Caco-2 (cell line): ENCODE measurements at regions not wholly inside any gene's neighbourhood (a gene's known extent, or its start where the extent isn't known, plus 50 kb on each side); places are given as distances from the start of the nearest gene placed in this dataset.

Experiments
- BruUV-seq: library from RNA; stranded (reverse); fragments of 400-500 nt; replicated peaks from 2 replicates; lab custom pipeline; 2021; lab: Mats Ljungman, UMichigan
- CTCF ChIA-PET: fragments of 300-600 bp; sonication (Branson Sonifier 250); formaldehyde crosslinking; loops from one replicate; lab custom pipeline; 2022; ENCODE audit warnings: antibody characterized with exemption; lab: Charles Lee
- POLR2A ChIA-PET: fragments of 300-600 bp; sonication (Branson Sonifier 250); formaldehyde crosslinking; loops from one replicate; lab custom pipeline; 2022; ENCODE audit warnings: antibody characterized with exemption; lab: Charles Lee
- DNase-seq, 2 experiments: peaks; one replicate each; pipeline versions ENCODE4 v3.0.0 to v3.0.0-alpha.2; 2020 to 2022
- H3K27me3 ChIP-seq: replicated peaks from 2 replicates; pipeline ENCODE4 v1.6.0; 2011; ENCODE audit warnings: low read length; ENCODE audit not compliant: control insufficient read depth, insufficient read depth
- H3K36me3 ChIP-seq: 2 replicates; pipeline ENCODE4 v1.5.1; 2011; ENCODE audit warnings: low read length; ENCODE audit not compliant: control insufficient read depth, insufficient read depth
- H3K4me1 ChIP-seq: fragments of 250-450 bp; sonication (Bioruptor Pico); 2 replicates; pipeline ENCODE4 v1.5.1; 2020; ENCODE audit warnings: mild to moderate bottlenecking
- H3K4me3 ChIP-seq: 2 replicates; pipeline ENCODE4 v1.5.1; 2011; ENCODE audit warnings: low read depth, mild to moderate bottlenecking, control low read depth, low read length
- H3K9me3 ChIP-seq: fragments of 250-450 bp; sonication (Bioruptor Pico); 2 replicates; pipeline ENCODE4 v1.5.1; 2020; ENCODE audit warnings: mild to moderate bottlenecking, moderate library complexity
- H3K27ac Mint-ChIP-seq: one replicate; pipeline ENCODE4 v1.8.0; 2022; ENCODE audit warnings: mixed read lengths; ENCODE audit not compliant: unreplicated experiment
- H3K27me3 Mint-ChIP-seq: one replicate; pipeline ENCODE4 v1.8.0; 2022; ENCODE audit warnings: mixed read lengths; ENCODE audit not compliant: insufficient read depth, unreplicated experiment
- H3K36me3 Mint-ChIP-seq: one replicate; pipeline ENCODE4 v1.8.0; 2022; ENCODE audit warnings: mild to moderate bottlenecking, mixed read lengths; ENCODE audit not compliant: insufficient read depth, unreplicated experiment
- H3K4me1 Mint-ChIP-seq: one replicate; pipeline ENCODE4 v1.8.0; 2022; ENCODE audit warnings: low read depth, mixed read lengths; ENCODE audit not compliant: unreplicated experiment
- H3K4me3 Mint-ChIP-seq: one replicate; pipeline ENCODE4 v1.8.0; 2022; ENCODE audit warnings: mild to moderate bottlenecking, moderate library complexity, mixed read lengths; ENCODE audit not compliant: unreplicated experiment
- H3K9me3 Mint-ChIP-seq: one replicate; pipeline ENCODE4 v1.8.0; 2022; ENCODE audit warnings: mixed read lengths; ENCODE audit not compliant: unreplicated experiment
- CTCF ChIP-seq, 2 experiments: fragments of 200-600 bp in 1 of 2; IDR thresholded peaks; 1 replicate in 1 of 2; 2 replicates in 1 of 2; pipeline versions ENCODE4 v1.5.1 to v1.8.0; 2011 to 2022; ENCODE audit warnings: antibody characterized with exemption in 1 of 2, control low read depth in 1 of 2, inconsistent platforms in 1 of 2, low read depth in 1 of 2, low read length in 1 of 2, mild to moderate bottlenecking in 1 of 2, moderate library complexity in 1 of 2; ENCODE audit not compliant: insufficient read depth in 1 of 2, severe bottlenecking in 1 of 2, unreplicated experiment in 1 of 2
- intact Hi-C: fragments of 100-400 bp; cut with micrococcal nuclease; formaldehyde crosslinking; loops from one replicate; pipeline ENCODE4 v1.10.0; 2022; ENCODE audit not compliant: unreplicated experiment

- H3K36me3 Mint-ChIP-seq, result no peaks in the 10 kb centered on the region
- no peak overlapping the region for H3K4me3 Mint-ChIP-seq
- H3K4me1 ChIP-seq, result peaks cover 5% of the 10 kb centered on the region; the same call in 1 of the 2 replicates
- H3K27me3 ChIP-seq, result no peaks in the 10 kb centered on the region
- no peaks in the 10 kb centered on the region for H3K36me3 ChIP-seq
- H3K4me1 Mint-ChIP-seq, result no peaks in the 10 kb centered on the region
- CTCF ChIA-PET, result no interaction called here
- no peak overlapping the region for H3K27ac Mint-ChIP-seq
- TF ChIP-seq CTCF (IDR thresholded peaks at IDR 0.05; ENCODE audit: insufficient read depth in 1 of 2, low read depth in 1 of 2, low read length in 1 of 2, severe bottlenecking in 1 of 2, unreplicated experiment in 1 of 2), result no peak
- no peak overlapping the region for H3K4me3 ChIP-seq
- no peak for DNase-seq
- no peaks in the 10 kb centered on the region for H3K27me3 Mint-ChIP-seq
- peaks cover 7% of the 10 kb centered on the region for H3K9me3 Mint-ChIP-seq
- POLR2A ChIA-PET, result no interaction called here
- no peaks in the 10 kb centered on the region for H3K9me3 ChIP-seq
- BruUV-seq, result no TSS peak
- intact Hi-C loops, result no loop called here
Measured at GRCh38 chr21:38741950-38742256, 63.8 kb upstream of the ETS2 start.

DNA sequence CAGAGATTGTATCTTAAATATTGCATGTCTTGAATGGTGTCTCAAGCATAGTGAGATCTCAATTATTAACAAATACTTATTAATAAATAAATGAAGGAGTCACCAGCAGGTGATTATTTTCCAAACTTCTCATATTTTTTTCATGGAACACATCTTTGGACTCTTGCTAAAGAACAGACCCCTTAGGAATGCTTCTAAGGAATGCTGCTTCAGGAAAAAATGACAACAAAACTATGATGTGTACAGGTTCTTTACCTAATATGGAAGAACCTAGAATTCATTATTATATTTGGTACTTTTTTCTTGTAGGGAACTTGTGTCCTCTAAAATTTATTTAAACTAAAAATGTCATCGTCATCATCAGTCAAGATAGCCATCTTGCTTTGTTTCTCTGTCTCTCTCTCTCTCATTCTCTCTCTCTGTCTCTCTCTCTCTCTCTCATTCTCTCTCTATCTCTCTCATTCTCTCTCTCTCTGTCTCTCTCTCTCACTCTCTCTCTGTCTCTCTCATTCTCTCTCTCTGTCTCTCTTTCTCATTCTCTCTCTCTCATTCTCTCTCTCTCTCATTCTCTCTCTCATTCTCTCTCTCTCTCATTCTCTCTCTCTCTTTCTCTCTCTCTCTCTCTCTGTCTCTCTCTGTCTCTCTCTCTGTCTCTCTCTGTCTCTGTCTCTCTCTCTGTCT lies 63.0 kb upstream of the ETS2 start:
- Mint-ChIP-seq H3K27ac (no peak overlapping the region), H3K4me3 (no peak overlapping the region), H3K9me3 (peaks cover 10% of the 10 kb centered on the region), H3K36me3 (no peaks in the 10 kb centered on the region), H3K27me3 (no peaks in the 10 kb centered on the region), H3K4me1 (peaks cover 6% of the 10 kb centered on the region)
- no peak for DNase-seq
- intact Hi-C loops, result no loop called here
- no TSS peak for BruUV-seq
- Histone ChIP-seq H3K4me1 (peaks cover 11% of the 10 kb centered on the region), H3K36me3 (no peaks in the 10 kb centered on the region), H3K9me3 (no peaks in the 10 kb centered on the region), H3K4me3 (no peak overlapping the region), H3K27me3 (no peaks in the 10 kb centered on the region)
- POLR2A ChIA-PET, result no interaction called here
- CTCF ChIA-PET, result no interaction called here
- no peak for TF ChIP-seq CTCF (IDR thresholded peaks at IDR 0.05; ENCODE audit: insufficient read depth in 1 of 2, low read depth in 1 of 2, low read length in 1 of 2, severe bottlenecking in 1 of 2, unreplicated experiment in 1 of 2)

GRCh38 chr21:38743772-38744529 lies 61.8 kb upstream of the ETS2 start:
- H3K27ac Mint-ChIP-seq, result no peak overlapping the region
- POLR2A ChIA-PET, result no interaction called here
- peaks cover 8% of the 10 kb centered on the region for H3K36me3 Mint-ChIP-seq
- peaks cover 10% of the 10 kb centered on the region for H3K4me1 Mint-ChIP-seq
- CTCF ChIA-PET, result no interaction called here
- H3K27me3 Mint-ChIP-seq, result no peaks in the 10 kb centered on the region
- H3K9me3 Mint-ChIP-seq, result peaks cover 10% of the 10 kb centered on the region
- BruUV-seq, result no TSS peak
- no peaks in the 10 kb centered on the region for H3K36me3 ChIP-seq
- no peak overlapping the region for H3K4me3 ChIP-seq
- H3K4me1 ChIP-seq, result peaks cover 14% of the 10 kb centered on the region
- no peak for DNase-seq
- no peaks in the 10 kb centered on the region for H3K27me3 ChIP-seq
- H3K9me3 ChIP-seq, result no peaks in the 10 kb centered on the region
- no peak overlapping the region for H3K4me3 Mint-ChIP-seq
- intact Hi-C loops, result no loop called here
- no peak for TF ChIP-seq CTCF (IDR thresholded peaks at IDR 0.05; ENCODE audit: insufficient read depth in 1 of 2, low read depth in 1 of 2, low read length in 1 of 2, severe bottlenecking in 1 of 2, unreplicated experiment in 1 of 2)
